Chondrocyte (in vitro differentiated cells): ENCODE measurements at regions not wholly inside any gene's neighbourhood (a gene's known extent, or its start where the extent isn't known, plus 50 kb on each side); places are given as distances from the start of the nearest gene placed in this dataset.

Source experiments
- DNase-seq: peaks from one replicate; pipeline ENCODE4 v3.0.0; 2021; ENCODE audit warnings: mixed read lengths, low spot score
- H3K27ac Mint-ChIP-seq: one replicate; pipeline ENCODE4 v1.8.0; 2021; ENCODE audit warnings: mild to moderate bottlenecking, moderate library complexity, mixed read lengths; ENCODE audit not compliant: unreplicated experiment
- H3K27me3 Mint-ChIP-seq: 2 replicates; pipeline ENCODE4 v1.8.0; 2021; ENCODE audit warnings: low read depth, mixed read lengths
- H3K36me3 Mint-ChIP-seq: 2 replicates; pipeline ENCODE4 v1.8.0; 2021; ENCODE audit warnings: low read depth, mixed read lengths
- H3K4me1 Mint-ChIP-seq: 2 replicates; pipeline ENCODE4 v1.8.0; 2021; ENCODE audit warnings: low read depth, mild to moderate bottlenecking, mixed read lengths
- H3K4me3 Mint-ChIP-seq: one replicate; pipeline ENCODE4 v1.8.0; 2021; ENCODE audit warnings: mild to moderate bottlenecking, moderate library complexity, mixed read lengths; ENCODE audit not compliant: unreplicated experiment
- H3K9me3 Mint-ChIP-seq: 2 replicates; pipeline ENCODE4 v1.8.0; 2021; ENCODE audit warnings: low read depth, mixed read lengths
- CTCF ChIP-seq: fragments of 200-600 bp; sonication (generic); IDR thresholded peaks from 2 replicates; pipeline ENCODE4 v1.5.0; 2021; ENCODE audit warnings: antibody characterized with exemption, mild to moderate bottlenecking, moderate library complexity

GRCh38 chr2:138359532-138359931, 142.0 kb upstream of the SPOPL start:
- H3K36me3 Mint-ChIP-seq = peaks cover 10% of the 10 kb centered on the region
- peaks cover 21% of the 10 kb centered on the region for H3K27me3 Mint-ChIP-seq
- H3K27ac Mint-ChIP-seq = no peak overlapping the region
- no peaks in the 10 kb centered on the region for H3K9me3 Mint-ChIP-seq
- no peak overlapping the region for H3K4me3 Mint-ChIP-seq
- TF ChIP-seq CTCF = no peak
- DNase-seq = no peak
- H3K4me1 Mint-ChIP-seq = peaks cover 15% of the 10 kb centered on the region

- Mint-ChIP-seq H3K27ac (no peak overlapping the region), H3K4me1 (peaks cover 22% of the 10 kb centered on the region), H3K9me3 (no peaks in the 10 kb centered on the region), H3K4me3 (no peak overlapping the region), H3K27me3 (peaks cover 12% of the 10 kb centered on the region), H3K36me3 (peaks cover 7% of the 10 kb centered on the region)
- TF ChIP-seq CTCF = no peak
- DNase-seq = no peak
Measured at GRCh38 chr2:138364554-138365162, 136.9 kb upstream of the SPOPL start.

DNA sequence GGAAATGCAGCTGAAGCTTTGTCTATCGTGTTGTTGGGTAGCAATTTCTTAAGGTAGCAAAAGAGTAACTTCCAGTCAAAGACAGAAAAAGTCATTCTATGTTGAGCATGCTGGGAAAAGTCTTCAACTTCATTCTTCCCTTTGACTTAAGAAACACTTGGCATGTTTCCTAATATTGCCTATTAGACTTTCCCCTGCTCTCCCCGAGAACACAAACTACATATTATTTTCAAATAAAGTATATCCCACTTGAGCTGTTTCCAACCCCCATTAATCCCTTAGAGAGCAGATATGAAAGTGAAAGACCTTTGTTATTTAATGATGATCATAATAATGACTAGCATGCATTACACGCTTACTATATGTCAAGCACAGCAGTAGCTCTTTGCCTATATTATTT, 136.0 kb upstream of the SPOPL start:
- Mint-ChIP-seq H3K27ac (no peak overlapping the region), H3K4me3 (no peak overlapping the region), H3K9me3 (no peaks in the 10 kb centered on the region), H3K4me1 (peaks cover 22% of the 10 kb centered on the region), H3K36me3 (peaks cover 6% of the 10 kb centered on the region), H3K27me3 (peaks cover 9% of the 10 kb centered on the region)
- DNase-seq = no peak
- TF ChIP-seq CTCF = no peak

DNA sequence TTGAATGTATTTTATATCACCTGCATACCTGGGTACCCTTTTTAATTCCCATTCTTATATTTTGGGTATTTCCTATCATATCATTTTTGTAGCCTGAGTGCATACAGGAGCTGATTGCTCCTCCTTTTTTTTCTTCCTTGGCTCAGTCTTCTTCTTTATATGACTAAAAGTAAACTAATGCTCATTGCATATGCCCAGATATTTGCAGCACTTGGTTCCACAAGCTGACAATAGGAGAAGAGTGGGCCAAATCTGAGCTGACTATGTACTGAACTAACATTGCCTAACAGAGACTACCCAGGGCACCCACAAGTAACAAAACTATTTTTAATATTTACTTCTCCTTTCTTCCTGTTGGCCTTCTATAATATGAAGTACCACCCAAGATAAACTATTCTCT, 131.7 kb upstream of the SPOPL start:
- H3K27me3 Mint-ChIP-seq = peaks cover 6% of the 10 kb centered on the region
- TF ChIP-seq CTCF = no peak
- H3K4me3 Mint-ChIP-seq = no peak overlapping the region
- DNase-seq = no peak
- peaks cover 17% of the 10 kb centered on the region for H3K4me1 Mint-ChIP-seq
- H3K9me3 Mint-ChIP-seq = no peaks in the 10 kb centered on the region
- no peaks in the 10 kb centered on the region for H3K36me3 Mint-ChIP-seq
- H3K27ac Mint-ChIP-seq = no peak overlapping the region

DNA sequence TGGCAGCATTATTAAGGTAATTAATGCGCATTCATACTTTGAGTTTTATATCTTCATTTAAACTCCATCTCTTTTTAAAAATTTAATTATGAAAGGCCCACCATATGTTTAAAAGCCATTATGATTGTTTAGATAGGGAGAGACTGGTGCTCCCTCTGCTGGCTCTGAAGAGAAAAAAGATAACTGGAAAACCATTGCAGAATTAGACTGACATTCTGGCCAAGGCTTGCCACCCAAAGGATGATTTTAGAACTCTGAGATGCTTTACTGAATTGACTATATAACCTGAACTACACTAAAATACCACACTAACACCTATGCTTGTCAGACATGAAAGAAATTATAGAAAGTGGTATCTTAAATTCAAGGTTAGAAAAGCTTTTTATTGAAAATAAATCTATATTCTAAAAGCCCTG, 127.6 kb upstream of the SPOPL start:
- H3K9me3 Mint-ChIP-seq = no peaks in the 10 kb centered on the region
- TF ChIP-seq CTCF = peak; percentile 95
- DNase-seq = no peak
- no peak overlapping the region for H3K4me3 Mint-ChIP-seq
- H3K4me1 Mint-ChIP-seq = peaks cover 6% of the 10 kb centered on the region
- H3K36me3 Mint-ChIP-seq = no peaks in the 10 kb centered on the region
- no peak overlapping the region for H3K27ac Mint-ChIP-seq
- peaks cover 2% of the 10 kb centered on the region for H3K27me3 Mint-ChIP-seq
